ENCODE measurements at regions not wholly inside any gene's neighbourhood (a gene's known extent, or its start where the extent isn't known, plus 50 kb on each side); places are given as distances from the start of the nearest gene placed in this dataset.

- TF ChIP-seq, protein P1, sequence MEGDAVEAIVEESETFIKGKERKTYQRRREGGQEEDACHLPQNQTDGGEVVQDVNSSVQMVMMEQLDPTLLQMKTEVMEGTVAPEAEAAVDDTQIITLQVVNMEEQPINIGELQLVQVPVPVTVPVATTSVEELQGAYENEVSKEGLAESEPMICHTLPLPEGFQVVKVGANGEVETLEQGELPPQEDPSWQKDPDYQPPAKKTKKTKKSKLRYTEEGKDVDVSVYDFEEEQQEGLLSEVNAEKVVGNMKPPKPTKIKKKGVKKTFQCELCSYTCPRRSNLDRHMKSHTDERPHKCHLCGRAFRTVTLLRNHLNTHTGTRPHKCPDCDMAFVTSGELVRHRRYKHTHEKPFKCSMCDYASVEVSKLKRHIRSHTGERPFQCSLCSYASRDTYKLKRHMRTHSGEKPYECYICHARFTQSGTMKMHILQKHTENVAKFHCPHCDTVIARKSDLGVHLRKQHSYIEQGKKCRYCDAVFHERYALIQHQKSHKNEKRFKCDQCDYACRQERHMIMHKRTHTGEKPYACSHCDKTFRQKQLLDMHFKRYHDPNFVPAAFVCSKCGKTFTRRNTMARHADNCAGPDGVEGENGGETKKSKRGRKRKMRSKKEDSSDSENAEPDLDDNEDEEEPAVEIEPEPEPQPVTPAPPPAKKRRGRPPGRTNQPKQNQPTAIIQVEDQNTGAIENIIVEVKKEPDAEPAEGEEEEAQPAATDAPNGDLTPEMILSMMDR (IDR thresholded peaks at IDR 0.05) = no peak
- TF ChIP-seq REST (IDR thresholded peaks at IDR 0.05; ENCODE audit: insufficient read depth in 1 of 2, low read depth in 2 of 2, low read length in 1 of 2) = no peak
Measured at GRCh38 chr21:22346576-22346975, 1348.4 kb downstream of the NCAM2 start.

All from Panc1 (cell line).